T-helper 1 cell treated with Interleukin-12 subunit alpha and Interleukin-12 subunit beta and Interleukin-4 antibody, amounts not matched to agents 30 μg/mL and 1 μg/mL, for 36 hours (primary cell): ENCODE measurements at regions not wholly inside any gene's neighbourhood (a gene's known extent, or its start where the extent isn't known, plus 50 kb on each side); places are given as distances from the start of the nearest gene placed in this dataset.

Experiments
- H3K27ac Mint-ChIP-seq: one replicate; pipeline ENCODE4 v1.8.0; 2021; ENCODE audit warnings: mild to moderate bottlenecking, mixed read lengths
- H3K27me3 Mint-ChIP-seq: one replicate; pipeline ENCODE4 v1.8.0; 2021; ENCODE audit warnings: low read depth, mixed read lengths
- H3K36me3 Mint-ChIP-seq: one replicate; pipeline ENCODE4 v1.8.0; 2021; ENCODE audit warnings: low read depth, mixed read lengths
- H3K4me1 Mint-ChIP-seq: one replicate; pipeline ENCODE4 v1.8.0; 2021; ENCODE audit warnings: low read depth, mixed read lengths
- H3K4me3 Mint-ChIP-seq: one replicate; pipeline ENCODE4 v1.8.0; 2021; ENCODE audit warnings: mild to moderate bottlenecking, moderate library complexity, mixed read lengths
- H3K9me3 Mint-ChIP-seq: one replicate; pipeline ENCODE4 v1.8.0; 2021; ENCODE audit warnings: mixed read lengths

- H3K27ac Mint-ChIP-seq: no peak overlapping the region
- no peaks in the 10 kb centered on the region for H3K4me1 Mint-ChIP-seq
- H3K27me3 Mint-ChIP-seq: peaks cover 3% of the 10 kb centered on the region
- H3K4me3 Mint-ChIP-seq: no peak overlapping the region
- H3K36me3 Mint-ChIP-seq: no peaks in the 10 kb centered on the region
- no peaks in the 10 kb centered on the region for H3K9me3 Mint-ChIP-seq
Measured at GRCh38 chr12:84807249-84807648, 105.3 kb downstream of the SLC6A15 start.

DNA sequence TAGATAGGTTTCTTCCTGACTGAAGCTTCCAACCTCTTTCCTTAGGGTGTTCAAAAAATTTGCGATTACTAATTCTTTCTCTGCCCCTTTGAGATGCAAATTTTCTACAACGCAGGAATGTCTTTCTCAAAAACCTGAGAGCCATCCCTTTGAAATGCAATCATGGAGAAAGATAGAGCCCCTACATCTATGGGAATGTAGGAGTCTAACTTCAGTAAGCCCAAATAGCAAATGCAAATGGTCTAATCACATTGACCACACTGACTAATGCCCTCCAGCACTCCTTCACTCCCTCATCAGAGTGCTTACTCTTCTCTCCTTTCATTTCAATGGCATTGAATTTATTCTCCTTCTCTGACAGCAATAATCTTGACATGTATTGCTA lies 107.1 kb downstream of the SLC6A15 start:
- Mint-ChIP-seq H3K27me3 (peaks cover 3% of the 10 kb centered on the region), H3K4me1 (no peaks in the 10 kb centered on the region), H3K36me3 (no peaks in the 10 kb centered on the region), H3K4me3 (no peak overlapping the region), H3K9me3 (no peaks in the 10 kb centered on the region), H3K27ac (no peak overlapping the region)

- no peak overlapping the region for H3K27ac Mint-ChIP-seq
- peaks cover 3% of the 10 kb centered on the region for H3K27me3 Mint-ChIP-seq
- H3K36me3 Mint-ChIP-seq: no peaks in the 10 kb centered on the region
- H3K4me3 Mint-ChIP-seq: no peak overlapping the region
- no peaks in the 10 kb centered on the region for H3K4me1 Mint-ChIP-seq
- H3K9me3 Mint-ChIP-seq: no peaks in the 10 kb centered on the region
Measured at GRCh38 chr12:84804691-84805473, 107.7 kb downstream of the SLC6A15 start.

GRCh38 chr12:84803661-84804060 lies 108.9 kb downstream of the SLC6A15 start:
- Mint-ChIP-seq H3K36me3 (no peaks in the 10 kb centered on the region), H3K9me3 (no peaks in the 10 kb centered on the region), H3K27ac (no peak overlapping the region), H3K4me1 (no peaks in the 10 kb centered on the region), H3K4me3 (no peak overlapping the region), H3K27me3 (peaks cover 3% of the 10 kb centered on the region)

- no peaks in the 10 kb centered on the region for H3K9me3 Mint-ChIP-seq
- no peaks in the 10 kb centered on the region for H3K4me1 Mint-ChIP-seq
- H3K36me3 Mint-ChIP-seq: no peaks in the 10 kb centered on the region
- H3K27ac Mint-ChIP-seq: no peak overlapping the region
- peaks cover 3% of the 10 kb centered on the region for H3K27me3 Mint-ChIP-seq
- no peak overlapping the region for H3K4me3 Mint-ChIP-seq
Measured at GRCh38 chr12:84802161-84802560, 110.4 kb downstream of the SLC6A15 start.

DNA sequence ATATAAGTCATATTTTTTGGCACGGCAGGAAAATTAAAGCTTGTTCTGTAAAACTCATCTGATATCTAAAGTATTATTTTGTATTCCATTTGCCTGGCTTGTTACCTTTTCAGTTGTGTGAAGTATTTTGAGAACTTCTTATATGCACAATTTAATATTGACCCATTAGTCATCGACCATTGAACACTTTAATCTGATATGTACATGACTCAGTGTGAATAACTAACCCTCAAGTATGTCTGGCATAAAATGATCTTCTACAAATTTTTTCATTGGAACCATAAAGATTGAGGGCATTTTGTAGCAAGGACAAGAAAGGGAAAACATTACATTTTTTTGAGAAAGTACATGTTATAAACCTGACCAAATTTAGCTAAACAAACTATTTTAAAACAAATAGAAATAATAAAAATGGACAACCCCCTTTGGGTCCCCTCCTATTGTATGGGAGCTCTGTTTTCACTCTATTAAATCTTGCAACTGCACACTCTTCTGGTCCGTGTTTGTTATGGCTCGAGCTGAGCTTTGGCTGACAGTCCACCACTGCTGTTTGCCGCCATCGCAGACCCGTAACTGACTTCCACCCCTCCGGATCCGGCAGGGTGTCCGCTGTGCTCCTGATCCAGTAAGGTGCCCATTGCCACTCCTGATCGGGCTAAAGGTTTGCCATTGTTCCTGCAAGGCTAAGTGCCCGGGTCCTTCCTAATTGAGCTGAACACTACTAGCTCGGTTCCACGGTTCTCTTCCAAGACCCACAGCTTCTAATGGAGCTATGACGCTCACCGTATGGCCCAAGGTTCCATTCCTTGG lies 118.8 kb downstream of the SLC6A15 start:
- H3K27me3 Mint-ChIP-seq: no peaks in the 10 kb centered on the region
- no peak overlapping the region for H3K27ac Mint-ChIP-seq
- no peaks in the 10 kb centered on the region for H3K4me1 Mint-ChIP-seq
- no peaks in the 10 kb centered on the region for H3K36me3 Mint-ChIP-seq
- H3K9me3 Mint-ChIP-seq: no peaks in the 10 kb centered on the region
- H3K4me3 Mint-ChIP-seq: no peak overlapping the region

DNA sequence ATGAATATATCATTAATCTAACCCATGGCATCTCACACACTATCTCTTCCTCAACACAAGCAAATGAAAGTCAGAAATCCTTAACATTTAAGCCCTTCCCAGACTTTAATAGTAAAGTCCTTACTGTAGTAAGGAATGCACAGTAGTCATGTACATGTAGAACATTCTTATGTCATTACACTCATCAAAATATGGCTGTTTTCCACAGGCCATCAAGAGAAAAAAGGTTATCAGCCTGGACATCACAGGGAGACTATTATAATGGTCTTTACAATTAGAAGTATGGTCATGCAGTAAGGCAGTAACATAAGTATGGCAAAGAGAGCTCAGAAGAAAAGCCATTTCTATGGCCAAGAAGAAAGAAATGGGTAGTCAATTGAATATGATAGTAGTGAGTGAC lies 121.2 kb downstream of the SLC6A15 start:
- no peaks in the 10 kb centered on the region for H3K36me3 Mint-ChIP-seq
- H3K27me3 Mint-ChIP-seq: no peaks in the 10 kb centered on the region
- no peaks in the 10 kb centered on the region for H3K4me1 Mint-ChIP-seq
- no peaks in the 10 kb centered on the region for H3K9me3 Mint-ChIP-seq
- H3K4me3 Mint-ChIP-seq: no peak overlapping the region
- H3K27ac Mint-ChIP-seq: no peak overlapping the region

DNA sequence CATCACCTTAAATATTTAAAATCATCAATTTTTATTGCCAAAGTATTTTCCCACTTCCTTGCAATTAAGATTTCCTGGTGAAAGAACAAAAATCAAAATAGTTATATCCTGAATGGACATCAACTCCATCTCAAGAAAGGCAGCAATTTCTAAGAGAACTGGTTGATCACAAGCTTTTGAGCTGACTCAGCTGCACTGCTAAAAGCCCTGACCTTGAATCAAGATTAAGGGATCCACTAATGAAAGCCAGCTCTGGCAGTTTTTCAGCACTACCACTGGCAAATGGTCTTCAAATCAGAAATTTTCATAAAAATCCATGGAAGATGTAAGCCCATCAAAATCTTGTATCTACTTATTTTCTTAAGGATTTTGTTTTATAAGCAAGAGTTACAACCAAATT lies 123.4 kb downstream of the SLC6A15 start:
- Mint-ChIP-seq H3K9me3 (no peaks in the 10 kb centered on the region), H3K27me3 (no peaks in the 10 kb centered on the region), H3K4me3 (no peak overlapping the region), H3K27ac (no peak overlapping the region), H3K4me1 (no peaks in the 10 kb centered on the region), H3K36me3 (no peaks in the 10 kb centered on the region)

DNA sequence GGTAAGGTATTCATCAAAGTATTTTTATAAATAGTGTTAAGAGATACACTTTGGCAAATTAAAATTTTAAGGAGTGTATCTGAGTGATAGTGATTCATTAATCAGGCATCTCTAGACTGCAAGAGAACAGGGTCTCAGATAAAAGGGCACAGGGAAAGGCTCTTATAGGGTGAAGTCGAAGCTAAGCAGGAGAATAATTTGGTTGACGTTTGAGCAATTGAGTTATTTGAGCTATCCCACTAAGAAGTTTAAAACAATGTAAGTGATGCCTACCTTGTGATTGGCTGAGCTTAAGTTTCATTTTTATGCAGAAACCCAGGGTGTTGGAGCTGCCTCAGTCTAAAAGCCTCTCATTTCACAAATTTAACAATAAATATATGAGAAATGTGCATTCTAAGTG lies 125.3 kb downstream of the SLC6A15 start:
- H3K27me3 Mint-ChIP-seq: no peaks in the 10 kb centered on the region
- H3K27ac Mint-ChIP-seq: no peak overlapping the region
- no peak overlapping the region for H3K4me3 Mint-ChIP-seq
- H3K9me3 Mint-ChIP-seq: no peaks in the 10 kb centered on the region
- H3K36me3 Mint-ChIP-seq: no peaks in the 10 kb centered on the region
- no peaks in the 10 kb centered on the region for H3K4me1 Mint-ChIP-seq

DNA sequence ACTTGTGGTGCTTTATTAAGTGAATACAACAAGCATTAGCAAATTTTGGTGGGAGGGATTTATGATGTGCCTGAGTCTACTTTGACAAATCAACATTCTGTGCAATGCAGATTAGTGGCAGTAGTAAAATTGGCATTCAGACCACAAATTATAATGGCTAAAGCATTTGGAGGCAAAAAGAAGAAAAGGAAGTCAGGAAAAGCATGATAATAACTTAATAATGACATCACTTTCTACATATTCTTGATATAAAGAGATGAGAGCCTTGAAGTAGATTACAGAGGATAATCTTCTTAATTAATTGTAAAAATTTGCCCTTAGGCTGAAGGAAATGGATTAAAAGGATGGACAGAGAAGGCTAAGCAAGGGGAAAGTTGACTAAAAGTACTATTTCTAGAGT lies 126.0 kb downstream of the SLC6A15 start:
- no peaks in the 10 kb centered on the region for H3K4me1 Mint-ChIP-seq
- H3K36me3 Mint-ChIP-seq: no peaks in the 10 kb centered on the region
- H3K27ac Mint-ChIP-seq: no peak overlapping the region
- H3K4me3 Mint-ChIP-seq: no peak overlapping the region
- no peaks in the 10 kb centered on the region for H3K9me3 Mint-ChIP-seq
- no peaks in the 10 kb centered on the region for H3K27me3 Mint-ChIP-seq

DNA sequence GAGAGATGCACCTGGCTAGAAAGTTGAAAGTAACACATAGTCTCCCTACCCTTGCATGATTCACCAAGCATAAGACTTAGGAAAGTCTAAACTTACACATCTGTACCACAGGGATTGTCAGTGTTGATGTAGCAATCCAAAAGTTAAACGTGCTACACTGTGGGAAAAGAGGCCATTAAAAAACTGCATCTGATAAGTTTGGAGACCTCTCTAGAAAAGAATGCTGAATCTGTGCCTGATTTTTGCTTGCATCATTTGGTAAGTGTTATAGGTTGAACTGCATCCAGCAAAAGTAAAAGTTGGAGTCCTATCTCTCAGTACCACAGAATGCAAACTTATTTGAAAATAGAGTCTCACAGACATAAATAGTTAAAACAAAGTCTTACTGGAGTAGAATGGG lies 126.6 kb downstream of the SLC6A15 start:
- Mint-ChIP-seq H3K27me3 (no peaks in the 10 kb centered on the region), H3K9me3 (no peaks in the 10 kb centered on the region), H3K27ac (no peak overlapping the region), H3K36me3 (no peaks in the 10 kb centered on the region), H3K4me1 (no peaks in the 10 kb centered on the region), H3K4me3 (no peak overlapping the region)

DNA sequence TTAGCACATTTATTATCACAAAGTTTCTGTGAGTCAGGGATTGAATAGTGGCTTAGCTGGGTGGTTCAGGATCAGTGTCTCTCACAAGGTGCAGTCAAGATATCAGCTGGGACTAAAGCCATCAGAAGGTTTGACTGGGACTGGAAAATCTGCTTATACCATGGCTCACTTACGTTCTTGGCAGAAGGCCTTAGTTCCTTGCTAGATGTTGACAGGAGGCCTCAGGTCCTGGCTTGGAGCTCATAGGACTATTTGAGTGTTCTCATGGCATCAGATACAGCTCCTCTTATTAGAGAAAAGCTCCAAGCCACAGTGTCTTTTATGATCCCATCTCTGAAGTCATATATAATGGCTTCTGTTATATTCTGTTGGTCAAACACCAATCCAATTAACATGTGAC lies 127.3 kb downstream of the SLC6A15 start:
- no peaks in the 10 kb centered on the region for H3K36me3 Mint-ChIP-seq
- no peaks in the 10 kb centered on the region for H3K27me3 Mint-ChIP-seq
- no peak overlapping the region for H3K27ac Mint-ChIP-seq
- H3K9me3 Mint-ChIP-seq: no peaks in the 10 kb centered on the region
- no peak overlapping the region for H3K4me3 Mint-ChIP-seq
- H3K4me1 Mint-ChIP-seq: no peaks in the 10 kb centered on the region

- Mint-ChIP-seq H3K4me3 (no peak overlapping the region), H3K27ac (no peak overlapping the region), H3K36me3 (no peaks in the 10 kb centered on the region), H3K4me1 (no peaks in the 10 kb centered on the region), H3K9me3 (no peaks in the 10 kb centered on the region), H3K27me3 (no peaks in the 10 kb centered on the region)
Measured at GRCh38 chr12:84779169-84779568, 133.4 kb downstream of the SLC6A15 start.

- Mint-ChIP-seq H3K27ac (no peak overlapping the region), H3K27me3 (no peaks in the 10 kb centered on the region), H3K36me3 (no peaks in the 10 kb centered on the region), H3K4me1 (no peaks in the 10 kb centered on the region), H3K9me3 (no peaks in the 10 kb centered on the region), H3K4me3 (no peak overlapping the region)
Measured at GRCh38 chr12:84772281-84772680, 140.3 kb downstream of the SLC6A15 start.

DNA sequence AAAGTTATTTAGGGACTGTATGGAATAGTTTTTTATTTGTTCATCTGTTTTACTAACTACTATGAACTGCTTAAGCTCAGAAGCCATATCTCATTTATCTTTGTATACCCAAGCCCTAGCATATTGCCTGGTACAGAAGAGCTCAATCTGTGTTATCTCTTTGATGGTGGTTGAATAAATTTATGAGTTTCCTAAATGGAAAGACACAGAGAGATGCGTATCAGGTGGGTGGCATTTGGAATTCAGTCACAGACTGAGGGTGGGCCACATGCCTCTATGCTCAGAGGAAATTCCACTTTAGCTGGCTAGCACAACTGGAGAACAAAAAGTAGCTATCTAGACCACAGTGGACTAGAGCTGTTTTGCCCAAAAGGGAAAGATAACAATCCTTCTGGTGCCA lies 145.5 kb downstream of the SLC6A15 start:
- H3K27me3 Mint-ChIP-seq: no peaks in the 10 kb centered on the region
- H3K9me3 Mint-ChIP-seq: no peaks in the 10 kb centered on the region
- no peak overlapping the region for H3K27ac Mint-ChIP-seq
- H3K4me1 Mint-ChIP-seq: no peaks in the 10 kb centered on the region
- H3K36me3 Mint-ChIP-seq: no peaks in the 10 kb centered on the region
- no peak overlapping the region for H3K4me3 Mint-ChIP-seq
